HG03097 (cell line): ENCODE measurements at regions not wholly inside any gene's neighbourhood (a gene's known extent, or its start where the extent isn't known, plus 50 kb on each side); places are given as distances from the start of the nearest gene placed in this dataset.

ENCODE experiments used
- ATAC-seq: cut with Tn5 transposase; IDR thresholded peaks from one replicate; pipeline ENCODE4 v1.9.1; 2021; ENCODE audit not compliant: unreplicated experiment, low FRiP score

- no peak for ATAC-seq
These were observed 141.1 kb upstream of the IRF2BP2 start for GRCh38 chr1:234750922-234751627.

- no peak for ATAC-seq
These were observed 138.7 kb upstream of the IRF2BP2 start for GRCh38 chr1:234748713-234749112.

- no peak for ATAC-seq
These were observed 138.1 kb upstream of the IRF2BP2 start for GRCh38 chr1:234748066-234748465.

- ATAC-seq: no peak
These were observed 136.8 kb upstream of the IRF2BP2 start for GRCh38 chr1:234746798-234747196.

- no peak for ATAC-seq
These were observed 136.1 kb upstream of the IRF2BP2 start for GRCh38 chr1:234745844-234746797.

GRCh38 chr1:234745276-234745675 is 135.3 kb upstream of the IRF2BP2 start:
- no peak for ATAC-seq

GRCh38 chr1:234743791-234744611 is 134.0 kb upstream of the IRF2BP2 start:
- no peak for ATAC-seq

- ATAC-seq: no peak
These were observed 132.6 kb upstream of the IRF2BP2 start for GRCh38 chr1:234742622-234743021.

GRCh38 chr1:234737967-234738314 is 128.0 kb upstream of the IRF2BP2 start:
- no peak for ATAC-seq

GRCh38 chr1:234735916-234736315 is 125.9 kb upstream of the IRF2BP2 start:
- no peak for ATAC-seq

- no peak for ATAC-seq
These were observed 125.5 kb upstream of the IRF2BP2 start for GRCh38 chr1:234735476-234735875.

GRCh38 chr1:234734869-234735268 is 124.9 kb upstream of the IRF2BP2 start:
- no peak for ATAC-seq

- ATAC-seq: no peak
These were observed 124.4 kb upstream of the IRF2BP2 start for GRCh38 chr1:234734412-234734835.

- no peak for ATAC-seq
These were observed 123.4 kb upstream of the IRF2BP2 start for GRCh38 chr1:234733427-234733826.

- ATAC-seq: no peak
These were observed 122.9 kb upstream of the IRF2BP2 start for GRCh38 chr1:234732671-234733390.

- no peak for ATAC-seq
These were observed 122.3 kb upstream of the IRF2BP2 start for GRCh38 chr1:234732260-234732659.

GRCh38 chr1:234731569-234732085 is 121.6 kb upstream of the IRF2BP2 start:
- no peak for ATAC-seq

- ATAC-seq: no peak
These were observed 121.0 kb upstream of the IRF2BP2 start for GRCh38 chr1:234730770-234731568.

- no peak for ATAC-seq
These were observed 120.4 kb upstream of the IRF2BP2 start for GRCh38 chr1:234730475-234730769.
